H1 (cell line): ENCODE measurements at regions not wholly inside any gene's neighbourhood (a gene's known extent, or its start where the extent isn't known, plus 50 kb on each side); places are given as distances from the start of the nearest gene placed in this dataset.

Experiments
- CTCF ChIA-PET: fragments of 300-600 bp; sonication (Branson Sonifier 250); formaldehyde crosslinking; loops from one replicate; lab custom pipeline; 2021; ENCODE audit not compliant: partially characterized antibody; lab: Charles Lee
- POLR2A ChIA-PET: fragments of 300-600 bp; sonication (Branson Sonifier 250); formaldehyde crosslinking; loops from one replicate; lab custom pipeline; 2021; ENCODE audit warnings: inconsistent platforms; ENCODE audit not compliant: partially characterized antibody; lab: Charles Lee
- DNase-seq, 2 experiments: peaks; one replicate each; pipeline versions ENCODE4 v3.0.0 to v3.0.0-alpha.2; 2010 to 2022; ENCODE audit warnings: low spot score in 2 of 2, low read depth in 1 of 2, mixed read lengths in 1 of 2
- FAIRE-seq: peaks from 2 replicates; lab custom pipeline; 2011; peaks lifted over from hg19 to GRCh38; lab: Jason Lieb, UNC
- H2AFZ ChIP-seq: 2 replicates; pipeline ENCODE4 v1.8.1; 2012; ENCODE audit warnings: low read length, inconsistent platforms
- H2AK5ac ChIP-seq: 2 replicates; pipeline ENCODE4 v1.6.1; 2013; ENCODE audit warnings: low read depth, low read length
- H2BK120ac ChIP-seq: replicated peaks from 2 replicates; pipeline ENCODE3; 2013; ENCODE audit warnings: low read depth, low read length, inconsistent platforms
- H2BK12ac ChIP-seq: 2 replicates; pipeline ENCODE4 v1.6.1; 2013; ENCODE audit warnings: low read depth, low read length
- H2BK15ac ChIP-seq: 2 replicates; pipeline ENCODE4 v1.6.1; 2013; ENCODE audit warnings: low read length
- H2BK20ac ChIP-seq: 2 replicates; pipeline ENCODE4 v1.6.1; 2013; ENCODE audit warnings: low read length
- H2BK5ac ChIP-seq: 2 replicates; pipeline ENCODE4 v1.6.1; 2013; ENCODE audit warnings: low read depth, low read length
- H3K14ac ChIP-seq: 2 replicates; pipeline ENCODE4 v1.6.1; 2013; ENCODE audit warnings: inconsistent platforms; ENCODE audit not compliant: insufficient read length
- H3K18ac ChIP-seq: 2 replicates; pipeline ENCODE4 v1.6.1; 2013; ENCODE audit warnings: low read length; ENCODE audit errors: extremely low read depth
- H3K23ac ChIP-seq: 2 replicates; pipeline ENCODE4 v1.6.1; 2013; ENCODE audit warnings: inconsistent platforms; ENCODE audit not compliant: insufficient read length
- H3K23me2 ChIP-seq: 2 replicates; pipeline ENCODE4 v1.6.1; 2013; ENCODE audit warnings: low read depth, low read length
- H3K27ac ChIP-seq: 2 replicates; pipeline ENCODE4 v1.6.1; 2011; ENCODE audit warnings: low read depth, low read length, inconsistent platforms
- H3K27me3 ChIP-seq, 4 experiments: replicated peaks in 1 of 4; 1 replicate in 1 of 4; 2 replicates in 3 of 4; pipeline versions ENCODE4 v1.6.1 to v1.8.1; 2011 to 2013; ENCODE audit warnings: low read length in 3 of 4, mild to moderate bottlenecking in 3 of 4, inconsistent platforms in 2 of 4, mixed read lengths in 2 of 4, moderate library complexity in 1 of 4; ENCODE audit not compliant: control insufficient read depth in 3 of 4, insufficient read depth in 3 of 4; ENCODE audit errors: extremely low read depth in 1 of 4
- H3K36me3 ChIP-seq, 4 experiments: 2 replicates each; pipeline versions ENCODE4 v1.6.1 to v1.8.1; 2011 to 2013; ENCODE audit warnings: mild to moderate bottlenecking in 4 of 4, low read length in 3 of 4, moderate library complexity in 2 of 4, control low read depth in 1 of 4, inconsistent platforms in 1 of 4; ENCODE audit not compliant: insufficient read depth in 4 of 4, control insufficient read depth in 2 of 4
- H3K4ac ChIP-seq: replicated peaks from 2 replicates; pipeline ENCODE3; 2013; ENCODE audit warnings: low read length, low read depth, mixed read lengths, inconsistent platforms; ENCODE audit not compliant: insufficient read length
- H3K4me1 ChIP-seq, 4 experiments: replicated peaks in 1 of 4; 1 replicate in 1 of 4; 2 replicates in 3 of 4; pipeline versions ENCODE4 v1.6.1 to v1.8.1; 2011 to 2013; ENCODE audit warnings: low read length in 3 of 4, inconsistent platforms in 2 of 4, mixed read lengths in 1 of 4; ENCODE audit not compliant: insufficient read depth in 4 of 4, control insufficient read depth in 3 of 4
- H3K4me2 ChIP-seq, 2 experiments: 2 replicates each; pipeline versions ENCODE4 v1.6.1 to v1.8.1; 2011 to 2013; ENCODE audit warnings: low read depth in 2 of 2, low read length in 2 of 2, control low read depth in 1 of 2, inconsistent platforms in 1 of 2, mild to moderate bottlenecking in 1 of 2; ENCODE audit not compliant: insufficient read depth in 1 of 2
- H3K4me3 ChIP-seq, 4 experiments: fragments of 200-600, 300-600 bp in 1 of 4; sonication (generic), shearing (Covaris generic), sonication (Bioruptor Twin) in 1 of 4; 2 replicates each; pipeline versions ENCODE4 v1.5.1 to v1.8.1; 2011 to 2016; ENCODE audit warnings: low read length in 4 of 4, low read depth in 3 of 4, control low read depth in 2 of 4, inconsistent platforms in 2 of 4, mild to moderate bottlenecking in 2 of 4, mixed read lengths in 1 of 4, moderate library complexity in 1 of 4; ENCODE audit not compliant: insufficient read depth in 2 of 4; ENCODE audit errors: extremely low read depth in 1 of 4
- H3K56ac ChIP-seq: replicated peaks from 2 replicates; pipeline ENCODE3; 2013; ENCODE audit warnings: low read depth, mild to moderate bottlenecking, mixed read lengths, low read length, inconsistent platforms; ENCODE audit not compliant: insufficient read length
- H3K79me1 ChIP-seq: 2 replicates; pipeline ENCODE4 v1.6.1; 2013; ENCODE audit warnings: low read depth, low read length, control low read depth
- H3K79me2 ChIP-seq, 2 experiments: 2 replicates each; pipeline versions ENCODE4 v1.6.1 to v1.8.1; 2012 to 2013; ENCODE audit warnings: low read length in 2 of 2, mild to moderate bottlenecking in 2 of 2, inconsistent platforms in 1 of 2; ENCODE audit not compliant: insufficient read depth in 2 of 2, control insufficient read depth in 1 of 2
- H3K9ac ChIP-seq, 4 experiments: replicated peaks in 1 of 4; 1 replicate in 1 of 4; 2 replicates in 3 of 4; pipeline versions ENCODE4 v1.6.1 to v1.8.1; 2011 to 2013; ENCODE audit warnings: low read depth in 3 of 4, low read length in 3 of 4, control low read depth in 2 of 4, mild to moderate bottlenecking in 2 of 4, moderate library complexity in 2 of 4, inconsistent platforms in 1 of 4; ENCODE audit errors: extremely low read depth in 1 of 4
- H3K9me3 ChIP-seq, 2 experiments: 2 replicates each; pipeline versions ENCODE4 v1.6.1 to v1.8.1; 2012 to 2013; ENCODE audit warnings: mild to moderate bottlenecking in 2 of 2, moderate library complexity in 2 of 2, control low read depth in 1 of 2, inconsistent platforms in 1 of 2, low read depth in 1 of 2, low read length in 1 of 2, mixed read lengths in 1 of 2; ENCODE audit not compliant: insufficient read depth in 2 of 2
- H4K20me1 ChIP-seq, 2 experiments: replicated peaks in 1 of 2; 2 replicates each; pipeline versions ENCODE3 to v1.8.1; 2011 to 2013; ENCODE audit warnings: inconsistent platforms in 2 of 2, low read length in 2 of 2, mild to moderate bottlenecking in 1 of 2; ENCODE audit not compliant: insufficient read depth in 2 of 2, control insufficient read depth in 1 of 2
- H4K5ac ChIP-seq: 2 replicates; pipeline ENCODE4 v1.6.1; 2013; ENCODE audit warnings: low read length, low read depth, mixed read lengths, inconsistent platforms; ENCODE audit not compliant: insufficient read length
- H4K8ac ChIP-seq: 2 replicates; pipeline ENCODE4 v1.8.0; 2013; ENCODE audit warnings: mild to moderate bottlenecking, moderate library complexity, low read length, inconsistent platforms; ENCODE audit not compliant: insufficient read depth; ENCODE audit errors: extremely low read depth
- H4K91ac ChIP-seq: replicated peaks from 2 replicates; pipeline ENCODE3; 2013; ENCODE audit warnings: low read length, mixed read lengths, inconsistent platforms; ENCODE audit not compliant: insufficient read length
- ATF3 ChIP-seq: IDR thresholded peaks from 2 replicates; pipeline ENCODE4 v1.6.1; 2011; ENCODE audit warnings: low read depth, mild to moderate bottlenecking, low read length; ENCODE audit not compliant: insufficient read depth
- CREB1 ChIP-seq: IDR thresholded peaks from 2 replicates; pipeline ENCODE4 v1.6.1; 2012; ENCODE audit warnings: inconsistent platforms
- KDM1A ChIP-seq: fragments of 200-600, 300-600 bp; sonication (generic); IDR thresholded peaks from 2 replicates; pipeline ENCODE4 v1.7.1; 2016; ENCODE audit warnings: mild to moderate bottlenecking, low read length, borderline replicate concordance
- POLR2AphosphoS5 ChIP-seq: IDR thresholded peaks from 2 replicates; pipeline ENCODE4 v1.6.1; 2011; ENCODE audit warnings: low read depth, low read length
- POU5F1 ChIP-seq: IDR thresholded peaks from 2 replicates; pipeline ENCODE4 v1.6.1; 2011; ENCODE audit warnings: low read depth, mild to moderate bottlenecking, low read length, moderate library complexity
- SUZ12 ChIP-seq: fragments of 200-600 bp; sonication (generic); IDR thresholded peaks from 2 replicates; pipeline ENCODE4 v1.6.1; 2012; ENCODE audit warnings: mild to moderate bottlenecking, inconsistent platforms, low read length, moderate library complexity, mixed read lengths
- TAF7 ChIP-seq: optimal IDR thresholded peaks from 2 replicates; pipeline ENCODE3; 2011; ENCODE audit warnings: low read depth, mild to moderate bottlenecking, inconsistent platforms, low read length, moderate library complexity, borderline replicate concordance
- TBP ChIP-seq: IDR thresholded peaks from 2 replicates; pipeline ENCODE4 v1.6.1; 2011; ENCODE audit warnings: low read depth, low read length, improper control_type of control experiment
- TCF12 ChIP-seq: IDR thresholded peaks from 2 replicates; pipeline ENCODE4 v1.6.1; 2011; ENCODE audit warnings: low read depth, mild to moderate bottlenecking, low read length
- YY1 ChIP-seq: IDR thresholded peaks from 2 replicates; pipeline ENCODE4 v1.6.1; 2011; ENCODE audit warnings: low read depth, mild to moderate bottlenecking, low read length
- WGBS, 2 experiments: shearing (Covaris generic) in 1 of 2; methylation state at CpG; one replicate each; pipeline versions ENCODE4 v1.1.6 to v1.1.7; 2013 to 2015; ENCODE audit warnings: low lambda C conversion rate in 2 of 2, mixed read lengths in 2 of 2, inconsistent platforms in 1 of 2, low coverage in 1 of 2, missing lambda C conversion rate in 1 of 2; ENCODE audit not compliant: insufficient replicate concordance in 2 of 2, insufficient coverage in 1 of 2, insufficient read length in 1 of 2; ENCODE audit errors: extremely low coverage in 1 of 2, missing lambda C conversion rate in 1 of 2; 5-methylcytosine and 5-hydroxymethylcytosine counted together

- H3K56ac ChIP-seq = no peak overlapping the region
- CTCF ChIA-PET = no interaction called here
- POLR2A ChIA-PET = no interaction called here
These were observed 314.7 kb upstream of the PRKX start for GRCh38 chrX:4028151-4028550.

More at GRCh38 chrX:4028151-4028550, 314.7 kb upstream of the PRKX start:
- no peak overlapping the region for H2BK120ac ChIP-seq
- H4K5ac ChIP-seq = no peak overlapping the region
- no peak overlapping the region for H4K8ac ChIP-seq
- no peak for TF ChIP-seq POU5F1
- TF ChIP-seq TAF7 = no peak
- TF ChIP-seq CREB1 = no peak
- no peak for TF ChIP-seq TCF12
- no peak for TF ChIP-seq KDM1A
- TF ChIP-seq POLR2AphosphoS5 = no peak
- no peak for TF ChIP-seq YY1
- TF ChIP-seq SUZ12 = no peak
- TF ChIP-seq ATF3 = no peak
- TF ChIP-seq TBP = no peak
- H3K9me3 ChIP-seq = no peaks in the 10 kb centered on the region
- no peak overlapping the region for H3K4ac ChIP-seq
- H2BK20ac ChIP-seq = no peak overlapping the region
- H4K20me1 ChIP-seq = no peaks in the 10 kb centered on the region
- H3K79me2 ChIP-seq = no peaks in the 10 kb centered on the region
- H4K91ac ChIP-seq = no peak overlapping the region
- H3K18ac ChIP-seq = no peak overlapping the region
- no peaks in the 10 kb centered on the region for H3K79me1 ChIP-seq
- no peak overlapping the region for H2AFZ ChIP-seq
- no peak overlapping the region for H3K14ac ChIP-seq
- H3K23ac ChIP-seq = no peak overlapping the region
- H3K9ac ChIP-seq = no peak overlapping the region
- H2AK5ac ChIP-seq = no peak overlapping the region
- no peaks in the 10 kb centered on the region for H3K36me3 ChIP-seq
- no peak overlapping the region for H3K4me3 ChIP-seq
- H3K27me3 ChIP-seq = no peaks in the 10 kb centered on the region
- no peak overlapping the region for H2BK15ac ChIP-seq
- no peaks in the 10 kb centered on the region for H3K4me1 ChIP-seq
- no peak for FAIRE-seq
- 98% methylated on average over 7 of the region's 7 CpGs; no CpG with 5 or more reads in 1 of the 2 experiments for WGBS, 2 experiments
- no peak overlapping the region for H2BK12ac ChIP-seq
- no peak for DNase-seq
- no peak overlapping the region for H3K4me2 ChIP-seq
- H3K23me2 ChIP-seq = no peaks in the 10 kb centered on the region
- H2BK5ac ChIP-seq = no peak overlapping the region
- H3K27ac ChIP-seq = no peak overlapping the region
